ENCODE measurements at regions not wholly inside any gene's neighbourhood (a gene's known extent, or its start where the extent isn't known, plus 50 kb on each side); places are given as distances from the start of the nearest gene placed in this dataset.

DNA sequence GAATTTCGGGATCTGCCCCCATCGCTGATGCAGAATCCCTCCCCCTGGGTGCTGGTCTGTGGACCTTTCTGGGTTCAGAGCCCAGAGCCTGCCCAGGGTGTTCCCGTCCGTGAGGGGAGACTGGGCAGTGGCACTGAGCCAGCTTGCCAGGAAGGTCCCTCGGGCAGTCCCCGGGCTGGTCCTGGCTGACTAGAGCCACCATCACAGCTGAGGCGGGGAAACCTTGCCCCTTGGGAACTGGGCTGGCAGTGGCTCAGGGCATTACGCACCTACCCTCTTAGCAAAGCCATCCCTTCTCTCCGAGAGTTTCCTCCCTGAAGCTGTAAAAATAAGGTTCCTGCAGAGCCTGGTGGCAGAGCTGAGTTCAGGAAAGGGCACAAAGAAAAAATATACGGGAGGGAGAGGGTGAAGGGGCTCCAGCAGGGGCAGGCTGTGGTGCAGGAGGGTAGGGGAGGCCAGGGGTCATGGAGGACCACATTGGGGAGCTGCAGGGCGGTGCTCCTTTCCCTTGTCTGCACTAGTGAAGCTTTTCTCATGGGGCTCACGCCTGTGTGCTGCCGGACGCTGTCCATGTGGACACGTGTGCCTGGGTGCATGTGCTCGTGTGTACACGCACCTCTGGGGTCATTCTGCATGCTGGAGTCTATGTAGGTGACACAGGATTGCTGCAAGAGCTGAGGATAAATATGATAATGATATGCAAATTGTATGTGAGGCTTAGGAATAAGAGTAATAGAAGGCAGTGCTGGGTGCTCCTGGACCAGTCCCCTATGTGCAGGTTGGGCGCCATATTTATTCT, 118.9 kb downstream of the LHX2 start:
- TF ChIP-seq, protein P1, sequence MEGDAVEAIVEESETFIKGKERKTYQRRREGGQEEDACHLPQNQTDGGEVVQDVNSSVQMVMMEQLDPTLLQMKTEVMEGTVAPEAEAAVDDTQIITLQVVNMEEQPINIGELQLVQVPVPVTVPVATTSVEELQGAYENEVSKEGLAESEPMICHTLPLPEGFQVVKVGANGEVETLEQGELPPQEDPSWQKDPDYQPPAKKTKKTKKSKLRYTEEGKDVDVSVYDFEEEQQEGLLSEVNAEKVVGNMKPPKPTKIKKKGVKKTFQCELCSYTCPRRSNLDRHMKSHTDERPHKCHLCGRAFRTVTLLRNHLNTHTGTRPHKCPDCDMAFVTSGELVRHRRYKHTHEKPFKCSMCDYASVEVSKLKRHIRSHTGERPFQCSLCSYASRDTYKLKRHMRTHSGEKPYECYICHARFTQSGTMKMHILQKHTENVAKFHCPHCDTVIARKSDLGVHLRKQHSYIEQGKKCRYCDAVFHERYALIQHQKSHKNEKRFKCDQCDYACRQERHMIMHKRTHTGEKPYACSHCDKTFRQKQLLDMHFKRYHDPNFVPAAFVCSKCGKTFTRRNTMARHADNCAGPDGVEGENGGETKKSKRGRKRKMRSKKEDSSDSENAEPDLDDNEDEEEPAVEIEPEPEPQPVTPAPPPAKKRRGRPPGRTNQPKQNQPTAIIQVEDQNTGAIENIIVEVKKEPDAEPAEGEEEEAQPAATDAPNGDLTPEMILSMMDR (IDR thresholded peaks at IDR 0.05; ENCODE audit: extremely low read depth in 1 of 2, insufficient read depth in 1 of 2, low read depth in 1 of 2, low read length in 2 of 2), result no peak
- TF ChIP-seq, protein P2, sequence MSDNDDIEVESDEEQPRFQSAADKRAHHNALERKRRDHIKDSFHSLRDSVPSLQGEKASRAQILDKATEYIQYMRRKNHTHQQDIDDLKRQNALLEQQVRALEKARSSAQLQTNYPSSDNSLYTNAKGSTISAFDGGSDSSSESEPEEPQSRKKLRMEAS (IDR thresholded peaks at IDR 0.05; ENCODE audit: insufficient read depth, insufficient read length), result no peak
- TF ChIP-seq POLR2A (IDR thresholded peaks at IDR 0.05; ENCODE audit: low read depth, low read length) (no peak), POLR2AphosphoS5 (IDR thresholded peaks at IDR 0.05; ENCODE audit: insufficient read depth, low read depth, low read length) (no peak), EZH2 (IDR thresholded peaks at IDR 0.05; ENCODE audit: borderline replicate concordance, low read depth, low read length, severe bottlenecking) (no peak)
